H1 (cell line): ENCODE measurements at regions not wholly inside any gene's neighbourhood (a gene's known extent, or its start where the extent isn't known, plus 50 kb on each side); places are given as distances from the start of the nearest gene placed in this dataset.
A peak's percentile ranks its signal among the peaks of the same experiment; 100 is the strongest.

Source experiments
- CTCF ChIA-PET: fragments of 300-600 bp; sonication (Branson Sonifier 250); formaldehyde crosslinking; loops from one replicate; lab custom pipeline; 2021; ENCODE audit not compliant: partially characterized antibody; lab: Charles Lee
- POLR2A ChIA-PET: fragments of 300-600 bp; sonication (Branson Sonifier 250); formaldehyde crosslinking; loops from one replicate; lab custom pipeline; 2021; ENCODE audit warnings: inconsistent platforms; ENCODE audit not compliant: partially characterized antibody; lab: Charles Lee
- DNase-seq, 2 experiments: peaks; one replicate each; pipeline versions ENCODE4 v3.0.0 to v3.0.0-alpha.2; 2010 to 2022; ENCODE audit warnings: low spot score in 2 of 2, low read depth in 1 of 2, mixed read lengths in 1 of 2
- FAIRE-seq: peaks from 2 replicates; lab custom pipeline; 2011; peaks lifted over from hg19 to GRCh38; lab: Jason Lieb, UNC
- H2AFZ ChIP-seq: 2 replicates; pipeline ENCODE4 v1.8.1; 2012; ENCODE audit warnings: low read length, inconsistent platforms
- H2AK5ac ChIP-seq: 2 replicates; pipeline ENCODE4 v1.6.1; 2013; ENCODE audit warnings: low read depth, low read length
- H2BK120ac ChIP-seq: replicated peaks from 2 replicates; pipeline ENCODE3; 2013; ENCODE audit warnings: low read depth, low read length, inconsistent platforms
- H2BK12ac ChIP-seq: 2 replicates; pipeline ENCODE4 v1.6.1; 2013; ENCODE audit warnings: low read depth, low read length
- H2BK15ac ChIP-seq: 2 replicates; pipeline ENCODE4 v1.6.1; 2013; ENCODE audit warnings: low read length
- H2BK20ac ChIP-seq: 2 replicates; pipeline ENCODE4 v1.6.1; 2013; ENCODE audit warnings: low read length
- H2BK5ac ChIP-seq: 2 replicates; pipeline ENCODE4 v1.6.1; 2013; ENCODE audit warnings: low read depth, low read length
- H3K14ac ChIP-seq: 2 replicates; pipeline ENCODE4 v1.6.1; 2013; ENCODE audit warnings: inconsistent platforms; ENCODE audit not compliant: insufficient read length
- H3K18ac ChIP-seq: 2 replicates; pipeline ENCODE4 v1.6.1; 2013; ENCODE audit warnings: low read length; ENCODE audit errors: extremely low read depth
- H3K23ac ChIP-seq: 2 replicates; pipeline ENCODE4 v1.6.1; 2013; ENCODE audit warnings: inconsistent platforms; ENCODE audit not compliant: insufficient read length
- H3K23me2 ChIP-seq: 2 replicates; pipeline ENCODE4 v1.6.1; 2013; ENCODE audit warnings: low read depth, low read length
- H3K27ac ChIP-seq: 2 replicates; pipeline ENCODE4 v1.6.1; 2011; ENCODE audit warnings: low read depth, low read length, inconsistent platforms
- H3K27me3 ChIP-seq, 4 experiments: replicated peaks in 1 of 4; 1 replicate in 1 of 4; 2 replicates in 3 of 4; pipeline versions ENCODE4 v1.6.1 to v1.8.1; 2011 to 2013; ENCODE audit warnings: low read length in 3 of 4, mild to moderate bottlenecking in 3 of 4, inconsistent platforms in 2 of 4, mixed read lengths in 2 of 4, moderate library complexity in 1 of 4; ENCODE audit not compliant: control insufficient read depth in 3 of 4, insufficient read depth in 3 of 4; ENCODE audit errors: extremely low read depth in 1 of 4
- H3K36me3 ChIP-seq, 4 experiments: 2 replicates each; pipeline versions ENCODE4 v1.6.1 to v1.8.1; 2011 to 2013; ENCODE audit warnings: mild to moderate bottlenecking in 4 of 4, low read length in 3 of 4, moderate library complexity in 2 of 4, control low read depth in 1 of 4, inconsistent platforms in 1 of 4; ENCODE audit not compliant: insufficient read depth in 4 of 4, control insufficient read depth in 2 of 4
- H3K4ac ChIP-seq: replicated peaks from 2 replicates; pipeline ENCODE3; 2013; ENCODE audit warnings: low read length, low read depth, mixed read lengths, inconsistent platforms; ENCODE audit not compliant: insufficient read length
- H3K4me1 ChIP-seq, 4 experiments: replicated peaks in 1 of 4; 1 replicate in 1 of 4; 2 replicates in 3 of 4; pipeline versions ENCODE4 v1.6.1 to v1.8.1; 2011 to 2013; ENCODE audit warnings: low read length in 3 of 4, inconsistent platforms in 2 of 4, mixed read lengths in 1 of 4; ENCODE audit not compliant: insufficient read depth in 4 of 4, control insufficient read depth in 3 of 4
- H3K4me2 ChIP-seq, 2 experiments: 2 replicates each; pipeline versions ENCODE4 v1.6.1 to v1.8.1; 2011 to 2013; ENCODE audit warnings: low read depth in 2 of 2, low read length in 2 of 2, control low read depth in 1 of 2, inconsistent platforms in 1 of 2, mild to moderate bottlenecking in 1 of 2; ENCODE audit not compliant: insufficient read depth in 1 of 2
- H3K4me3 ChIP-seq, 4 experiments: fragments of 200-600, 300-600 bp in 1 of 4; sonication (generic), shearing (Covaris generic), sonication (Bioruptor Twin) in 1 of 4; 2 replicates each; pipeline versions ENCODE4 v1.5.1 to v1.8.1; 2011 to 2016; ENCODE audit warnings: low read length in 4 of 4, low read depth in 3 of 4, control low read depth in 2 of 4, inconsistent platforms in 2 of 4, mild to moderate bottlenecking in 2 of 4, mixed read lengths in 1 of 4, moderate library complexity in 1 of 4; ENCODE audit not compliant: insufficient read depth in 2 of 4; ENCODE audit errors: extremely low read depth in 1 of 4
- H3K56ac ChIP-seq: replicated peaks from 2 replicates; pipeline ENCODE3; 2013; ENCODE audit warnings: low read depth, mild to moderate bottlenecking, mixed read lengths, low read length, inconsistent platforms; ENCODE audit not compliant: insufficient read length
- H3K79me1 ChIP-seq: 2 replicates; pipeline ENCODE4 v1.6.1; 2013; ENCODE audit warnings: low read depth, low read length, control low read depth
- H3K79me2 ChIP-seq, 2 experiments: 2 replicates each; pipeline versions ENCODE4 v1.6.1 to v1.8.1; 2012 to 2013; ENCODE audit warnings: low read length in 2 of 2, mild to moderate bottlenecking in 2 of 2, inconsistent platforms in 1 of 2; ENCODE audit not compliant: insufficient read depth in 2 of 2, control insufficient read depth in 1 of 2
- H3K9ac ChIP-seq, 4 experiments: replicated peaks in 1 of 4; 1 replicate in 1 of 4; 2 replicates in 3 of 4; pipeline versions ENCODE4 v1.6.1 to v1.8.1; 2011 to 2013; ENCODE audit warnings: low read depth in 3 of 4, low read length in 3 of 4, control low read depth in 2 of 4, mild to moderate bottlenecking in 2 of 4, moderate library complexity in 2 of 4, inconsistent platforms in 1 of 4; ENCODE audit errors: extremely low read depth in 1 of 4
- H3K9me3 ChIP-seq, 2 experiments: 2 replicates each; pipeline versions ENCODE4 v1.6.1 to v1.8.1; 2012 to 2013; ENCODE audit warnings: mild to moderate bottlenecking in 2 of 2, moderate library complexity in 2 of 2, control low read depth in 1 of 2, inconsistent platforms in 1 of 2, low read depth in 1 of 2, low read length in 1 of 2, mixed read lengths in 1 of 2; ENCODE audit not compliant: insufficient read depth in 2 of 2
- H4K20me1 ChIP-seq, 2 experiments: replicated peaks in 1 of 2; 2 replicates each; pipeline versions ENCODE3 to v1.8.1; 2011 to 2013; ENCODE audit warnings: inconsistent platforms in 2 of 2, low read length in 2 of 2, mild to moderate bottlenecking in 1 of 2; ENCODE audit not compliant: insufficient read depth in 2 of 2, control insufficient read depth in 1 of 2
- H4K5ac ChIP-seq: 2 replicates; pipeline ENCODE4 v1.6.1; 2013; ENCODE audit warnings: low read length, low read depth, mixed read lengths, inconsistent platforms; ENCODE audit not compliant: insufficient read length
- H4K8ac ChIP-seq: 2 replicates; pipeline ENCODE4 v1.8.0; 2013; ENCODE audit warnings: mild to moderate bottlenecking, moderate library complexity, low read length, inconsistent platforms; ENCODE audit not compliant: insufficient read depth; ENCODE audit errors: extremely low read depth
- H4K91ac ChIP-seq: replicated peaks from 2 replicates; pipeline ENCODE3; 2013; ENCODE audit warnings: low read length, mixed read lengths, inconsistent platforms; ENCODE audit not compliant: insufficient read length
- CBX8 ChIP-seq: fragments of 300-800, 300-1000 bp; sonication (generic); IDR thresholded peaks from 2 replicates; pipeline ENCODE4 v1.7.1; 2016; ENCODE audit warnings: low read depth, low read length, borderline replicate concordance
- CEBPB ChIP-seq: IDR thresholded peaks from 2 replicates; pipeline ENCODE4 v1.6.1; 2012; ENCODE audit warnings: low read depth, low read length
- CHD2 ChIP-seq: IDR thresholded peaks from 2 replicates; pipeline ENCODE4 v1.6.1; 2012; ENCODE audit warnings: low read length, improper control_type of control experiment
- FOSL1 ChIP-seq: IDR thresholded peaks from 2 replicates; pipeline ENCODE4 v1.6.1; 2011; ENCODE audit warnings: mild to moderate bottlenecking, low read depth, low read length, moderate library complexity; ENCODE audit not compliant: insufficient read depth
- GTF2F1 ChIP-seq: IDR thresholded peaks from 2 replicates; pipeline ENCODE4 v1.6.1; 2012; ENCODE audit warnings: low read depth, low read length, improper control_type of control experiment, borderline replicate concordance
- PHF8 ChIP-seq: fragments of 200-600 bp; sonication (generic); conservative IDR thresholded peaks from 2 replicates; pipeline ENCODE4 v1.7.1; 2012; ENCODE audit warnings: low read depth, mild to moderate bottlenecking, inconsistent platforms, low read length, moderate library complexity
- RXRA ChIP-seq: IDR thresholded peaks from 2 replicates; pipeline ENCODE4 v1.6.1; 2011; ENCODE audit warnings: low read depth, mild to moderate bottlenecking, low read length, moderate library complexity; ENCODE audit not compliant: insufficient read depth
- SAP30 ChIP-seq: fragments of 300-600 bp; sonication (generic); IDR thresholded peaks from 2 replicates; pipeline ENCODE4 v1.7.1; 2012; ENCODE audit warnings: low read length, moderate library complexity, mild to moderate bottlenecking, inconsistent platforms; ENCODE audit not compliant: insufficient read depth, insufficient replicate concordance
- SIX5 ChIP-seq: IDR thresholded peaks from 2 replicates; pipeline ENCODE4 v1.6.1; 2011; ENCODE audit warnings: mild to moderate bottlenecking, low read depth, low read length
- SP2 ChIP-seq: IDR thresholded peaks from 2 replicates; pipeline ENCODE4 v1.6.1; 2012; ENCODE audit warnings: mild to moderate bottlenecking, low read length, inconsistent platforms
- SUZ12 ChIP-seq: fragments of 200-600 bp; sonication (generic); IDR thresholded peaks from 2 replicates; pipeline ENCODE4 v1.6.1; 2012; ENCODE audit warnings: mild to moderate bottlenecking, inconsistent platforms, low read length, moderate library complexity, mixed read lengths
- USF2 ChIP-seq: IDR thresholded peaks from 2 replicates; pipeline ENCODE4 v1.6.1; 2011; ENCODE audit warnings: low read length, improper control_type of control experiment
- YY1 ChIP-seq: IDR thresholded peaks from 2 replicates; pipeline ENCODE4 v1.6.1; 2011; ENCODE audit warnings: low read depth, mild to moderate bottlenecking, low read length
- WGBS, 2 experiments: shearing (Covaris generic) in 1 of 2; methylation state at CpG; one replicate each; pipeline versions ENCODE4 v1.1.6 to v1.1.7; 2013 to 2015; ENCODE audit warnings: low lambda C conversion rate in 2 of 2, mixed read lengths in 2 of 2, inconsistent platforms in 1 of 2, low coverage in 1 of 2, missing lambda C conversion rate in 1 of 2; ENCODE audit not compliant: insufficient replicate concordance in 2 of 2, insufficient coverage in 1 of 2, insufficient read length in 1 of 2; ENCODE audit errors: extremely low coverage in 1 of 2, missing lambda C conversion rate in 1 of 2; 5-methylcytosine and 5-hydroxymethylcytosine counted together

- H3K56ac ChIP-seq: no peak overlapping the region
- TF ChIP-seq CHD2: no peak
- TF ChIP-seq FOSL1: no peak
- no peak for TF ChIP-seq USF2
- TF ChIP-seq CBX8: no peak
- no peak for TF ChIP-seq SIX5
- no peak for TF ChIP-seq CEBPB
- TF ChIP-seq SP2: no peak
- no peak for TF ChIP-seq SUZ12
- no peak for TF ChIP-seq YY1
- TF ChIP-seq SAP30: no peak
- TF ChIP-seq RXRA: no peak
- TF ChIP-seq PHF8: no peak
- TF ChIP-seq GTF2F1: no peak
Measured at GRCh38 chr12:94042321-94042720, 106.1 kb upstream of the PLXNC1 start.

More at GRCh38 chr12:94042321-94042720, 106.1 kb upstream of the PLXNC1 start:
- ChIA-PET POLR2A (interaction anchor here (0.6 to 1.5 kb wide), 2 partner anchors 10 to 539 kb away, joined by 3 to 4 read pairs; no protein-coding TSS in a partner anchor), CTCF (interaction anchor here (0.9 to 1.0 kb wide), 2 partner anchors 11 to 59 kb away, joined by 3 to 6 read pairs; no protein-coding TSS in a partner anchor)
- Histone ChIP-seq H2AFZ (peak overlapping the region; percentile 61), H2AK5ac (no peak overlapping the region), H2BK12ac (no peak overlapping the region), H3K27ac (no peak overlapping the region), H3K4me2 (no peak overlapping the region; a peak in 1 of 4 replicates), H3K4me3 (no peak overlapping the region), H3K79me1 (no peaks in the 10 kb centered on the region), H4K8ac (no peak overlapping the region), H3K27me3 (no peaks in the 10 kb centered on the region), H3K23me2 (no peaks in the 10 kb centered on the region), H3K9me3 (peaks cover 7% of the 10 kb centered on the region in 2 experiments; a peak in 2 of 4 replicates), H3K9ac (no peak overlapping the region), H2BK120ac (no peak overlapping the region), H3K23ac (no peak overlapping the region), H4K5ac (no peak overlapping the region), H3K18ac (no peak overlapping the region), H3K4ac (no peak overlapping the region), H3K4me1 (peaks cover 0 to 2% (median 0%) of the 10 kb centered on the region in 4 experiments; a peak in 2 of 7 replicates), H3K79me2 (no peaks in the 10 kb centered on the region), H4K91ac (no peak overlapping the region), H3K14ac (no peak overlapping the region), H2BK20ac (no peak overlapping the region; the same call in 1 of the 2 replicates), H3K36me3 (no peaks in the 10 kb centered on the region), H2BK5ac (no peak overlapping the region), H4K20me1 (no peaks in the 10 kb centered on the region), H2BK15ac (no peak overlapping the region)
- WGBS, 2 experiments: 76% methylated on average over 4 of the region's 4 CpGs; no CpG with 5 or more reads in 1 of the 2 experiments
- DNase-seq (no peak), FAIRE-seq (no peak)
